HCT116 (cell line): ENCODE measurements at regions not wholly inside any gene's neighbourhood (a gene's known extent, or its start where the extent isn't known, plus 50 kb on each side); places are given as distances from the start of the nearest gene placed in this dataset.

Experiments
- ATAC-seq: fragments of 200-7000 bp; cut with Tn5 transposase; 2 replicates; pipeline ENCODE4 v1.9.1; 2020; ENCODE audit warnings: mild to moderate bottlenecking, moderate library complexity
- BruUV-seq: library from RNA; stranded (reverse); fragments of 400-500 nt; replicated peaks from 2 replicates; lab custom pipeline; 2021; lab: Mats Ljungman, UMichigan
- CTCF ChIA-PET: fragments of 300-600 bp; sonication (Branson Sonifier 250); formaldehyde crosslinking; loops from one replicate; lab custom pipeline; 2021; ENCODE audit warnings: antibody characterized with exemption; lab: Charles Lee
- POLR2A ChIA-PET: fragments of 300-600, 350-600 bp; sonication (Branson Sonifier 250); formaldehyde crosslinking; loops from one replicate; lab custom pipeline; 2021; ENCODE audit warnings: antibody characterized with exemption; lab: Charles Lee
- RAD21 ChIA-PET, 2 experiments: fragments of 300-600 bp; sonication (Branson Sonifier 250); formaldehyde crosslinking; loops; one replicate each; lab custom pipeline; 2023; ENCODE audit warnings: low total read pairs in 2 of 2; ENCODE audit not compliant: uncharacterized antibody in 2 of 2, unreplicated experiment in 2 of 2, low non-redundant PET in 1 of 2; lab: Charles Lee
- DNase-seq: peaks from one replicate; pipeline ENCODE4 v3.0.0-alpha.2; 2010; ENCODE audit warnings: low read depth, low spot score
- H2AFZ ChIP-seq: fragments of 200-600 bp; shearing (Covaris generic), sonication (generic); 2 replicates; pipeline ENCODE4 v1.6.1; 2017; ENCODE audit warnings: low read depth, mixed run types, mixed read lengths, antibody characterized with exemption, low read length; ENCODE audit not compliant: poor library complexity, severe bottlenecking
- H3K27ac ChIP-seq: 2 replicates; pipeline ENCODE4 v1.5.1; 2012; ENCODE audit warnings: low read depth, low read length
- H3K27me3 ChIP-seq: fragments of 200-600 bp; sonication (generic); 2 replicates; pipeline ENCODE4 v1.6.1; 2016; ENCODE audit warnings: mixed run types, low read length, mixed read lengths; ENCODE audit not compliant: insufficient read depth
- H3K36me3 ChIP-seq, 2 experiments: fragments of 200-500 bp in 1 of 2; fragments of 200-600 bp in 1 of 2; sonication (Bioruptor generic) in 1 of 2; sonication (generic) in 1 of 2; 2 replicates each; pipeline versions ENCODE4 v1.5.1 to v1.6.1; 2014 to 2016; ENCODE audit warnings: low read length in 2 of 2, inconsistent platforms in 1 of 2, mixed read lengths in 1 of 2, mixed run types in 1 of 2; ENCODE audit not compliant: insufficient read depth in 2 of 2, control insufficient read depth in 1 of 2
- H3K4me1 ChIP-seq, 2 experiments: fragments of 200-600 bp in 1 of 2; sonication (generic) in 1 of 2; 2 replicates each; pipeline versions ENCODE4 v1.5.1 to v1.6.1; 2012 to 2017; ENCODE audit warnings: low read length in 2 of 2, inconsistent platforms in 1 of 2, mild to moderate bottlenecking in 1 of 2, mixed read lengths in 1 of 2, mixed run types in 1 of 2, moderate library complexity in 1 of 2; ENCODE audit not compliant: insufficient read depth in 2 of 2, control insufficient read depth in 1 of 2
- H3K4me2 ChIP-seq: fragments of 200-600 bp; sonication (generic); 2 replicates; pipeline ENCODE4 v1.6.1; 2017; ENCODE audit warnings: mixed run types, low read length, mixed read lengths
- H3K4me3 ChIP-seq, 2 experiments: fragments of 200-600 bp in 1 of 2; sonication (generic) in 1 of 2; replicated peaks in 1 of 2; 2 replicates each; pipeline ENCODE4 v1.5.1; 2011 to 2016; ENCODE audit warnings: low read length in 2 of 2, control low read depth in 1 of 2, low read depth in 1 of 2, mild to moderate bottlenecking in 1 of 2, mixed read lengths in 1 of 2, mixed run types in 1 of 2
- H3K79me2 ChIP-seq: fragments of 200-600 bp; sonication (generic); 2 replicates; pipeline ENCODE4 v1.6.1; 2017; ENCODE audit warnings: mild to moderate bottlenecking, mixed run types, low read length, moderate library complexity, mixed read lengths; ENCODE audit not compliant: insufficient read depth
- H3K9ac ChIP-seq: fragments of 200-600 bp; sonication (generic); 2 replicates; pipeline ENCODE4 v1.6.1; 2016; ENCODE audit warnings: low read length, mixed read lengths
- H3K9me2 ChIP-seq: fragments of 200-600 bp; sonication (generic), shearing (Covaris generic); 2 replicates; pipeline ENCODE4 v1.6.1; 2017; ENCODE audit warnings: mixed run types, mild to moderate bottlenecking, moderate library complexity; ENCODE audit not compliant: insufficient read depth
- H3K9me3 ChIP-seq, 2 experiments: fragments of 200-500 bp in 1 of 2; fragments of 200-600 bp in 1 of 2; sonication (Bioruptor generic) in 1 of 2; sonication (generic) in 1 of 2; 2 replicates each; pipeline ENCODE4 v1.6.1; 2014 to 2017; ENCODE audit warnings: low read length in 2 of 2, mixed read lengths in 2 of 2, inconsistent platforms in 1 of 2, low read depth in 1 of 2, mild to moderate bottlenecking in 1 of 2, mixed run types in 1 of 2, moderate library complexity in 1 of 2; ENCODE audit not compliant: control insufficient read depth in 1 of 2, insufficient read depth in 1 of 2
- H4K20me1 ChIP-seq: fragments of 200-600 bp; sonication (generic), shearing (Covaris generic); 2 replicates; pipeline ENCODE4 v1.6.1; 2017; ENCODE audit warnings: mixed run types, mild to moderate bottlenecking, moderate library complexity; ENCODE audit not compliant: insufficient read depth
- ATF3 ChIP-seq: IDR thresholded peaks from 2 replicates; pipeline ENCODE4 v1.6.1; 2012
- CBX3 ChIP-seq: IDR thresholded peaks from 2 replicates; pipeline ENCODE4 v1.6.1; 2012; ENCODE audit warnings: low read depth
- CEBPB ChIP-seq: IDR thresholded peaks from 2 replicates; pipeline ENCODE4 v1.6.1; 2012; ENCODE audit warnings: low read depth
- EZH2phosphoT487 ChIP-seq: fragments of 200-600 bp; IDR thresholded peaks from 2 replicates; pipeline ENCODE4 v1.6.1; 2018; ENCODE audit warnings: antibody characterized with exemption, borderline replicate concordance
- FOSL1 ChIP-seq: IDR thresholded peaks from 2 replicates; pipeline ENCODE4 v1.6.1; 2012; ENCODE audit warnings: low read depth
- JUND ChIP-seq: IDR thresholded peaks from 2 replicates; pipeline ENCODE4 v1.6.1; 2012
- POLR2A ChIP-seq: IDR thresholded peaks from 2 replicates; pipeline ENCODE4 v1.7.0; 2011; ENCODE audit warnings: borderline replicate concordance; ENCODE audit not compliant: insufficient read depth, insufficient read length; ENCODE audit errors: extremely low read depth
- RAD21 ChIP-seq: IDR thresholded peaks from 2 replicates; pipeline ENCODE4 v1.6.1; 2012; ENCODE audit warnings: low read depth, mild to moderate bottlenecking
- REST ChIP-seq: IDR thresholded peaks from 2 replicates; pipeline ENCODE4 v1.6.1; 2012; ENCODE audit warnings: low read depth
- SIN3A ChIP-seq: IDR thresholded peaks from 2 replicates; pipeline ENCODE4 v1.6.1; 2012; ENCODE audit warnings: low read depth
- TCF7L2 ChIP-seq: IDR thresholded peaks from 2 replicates; pipeline ENCODE4 v1.7.0; 2011; ENCODE audit warnings: borderline replicate concordance, inconsistent platforms; ENCODE audit not compliant: insufficient read depth, insufficient read length; ENCODE audit errors: extremely low read depth
- YY1 ChIP-seq: IDR thresholded peaks from 2 replicates; pipeline ENCODE4 v1.6.1; 2011; ENCODE audit warnings: low read length, low read depth, moderate library complexity, mild to moderate bottlenecking; ENCODE audit not compliant: insufficient replicate concordance; ENCODE audit errors: extremely low read depth
- ZNF274 ChIP-seq: fragments of 200-500 bp; sonication (Bioruptor generic); IDR thresholded peaks from 2 replicates; pipeline ENCODE4 v1.6.1; 2014; ENCODE audit warnings: mild to moderate bottlenecking, low read depth, low read length, inconsistent platforms
- intact Hi-C: fragments of 100-400 bp; cut with micrococcal nuclease; formaldehyde crosslinking; loops from 2 replicates; pipeline ENCODE4 v1.10.0; 2022
- TF ChIP-seq, protein P1 (sequence below): IDR thresholded peaks from 2 replicates; pipeline ENCODE4 v1.6.1; 2012

- Histone ChIP-seq H3K4me1 (peaks cover 0 to 25% of the 10 kb centered on the region in 2 experiments; a peak in 2 of 4 replicates), H3K36me3 (no peaks in the 10 kb centered on the region), H3K27me3 (no peaks in the 10 kb centered on the region), H3K9me3 (no peaks in the 10 kb centered on the region), H3K4me3 (no peak overlapping the region), H3K79me2 (no peaks in the 10 kb centered on the region), H3K9me2 (no peaks in the 10 kb centered on the region), H3K27ac (no peak overlapping the region), H4K20me1 (no peaks in the 10 kb centered on the region), H3K9ac (no peak overlapping the region), H2AFZ (no peak overlapping the region), H3K4me2 (no peak overlapping the region)
- BruUV-seq, result no TSS peak
- no peak for ATAC-seq
- no peak for DNase-seq
- ChIA-PET POLR2A (no interaction called here), RAD21 (no interaction called here), CTCF (no interaction called here)
- intact Hi-C loops, result no loop called here
- TF ChIP-seq REST, result no peak
- no peak for TF ChIP-seq TCF7L2
- no peak for TF ChIP-seq ZNF274
- no peak for TF ChIP-seq ATF3
- TF ChIP-seq SIN3A, result no peak
- no peak for TF ChIP-seq JUND
- TF ChIP-seq YY1, result no peak
- TF ChIP-seq, protein P1, sequence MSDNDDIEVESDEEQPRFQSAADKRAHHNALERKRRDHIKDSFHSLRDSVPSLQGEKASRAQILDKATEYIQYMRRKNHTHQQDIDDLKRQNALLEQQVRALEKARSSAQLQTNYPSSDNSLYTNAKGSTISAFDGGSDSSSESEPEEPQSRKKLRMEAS, result no peak
- TF ChIP-seq CBX3, result no peak
- no peak for TF ChIP-seq POLR2A
- TF ChIP-seq EZH2phosphoT487, result no peak
- no peak for TF ChIP-seq CEBPB
- TF ChIP-seq FOSL1, result no peak
- TF ChIP-seq RAD21, result no peak
These were observed 110.7 kb downstream of the FEM1C start for GRCh38 chr5:115433918-115434317.
